GM20431 (cell line): ENCODE measurements at regions not wholly inside any gene's neighbourhood (a gene's known extent, or its start where the extent isn't known, plus 50 kb on each side); places are given as distances from the start of the nearest gene placed in this dataset.
"Not testable (repeated sequence)": the region's sequence is repeated elsewhere in the genome, so short reads cannot be mapped to it uniquely, and the experiment has no call there.

Source experiments
- in situ Hi-C: fragments of 300-500 bp; cut with MseI, MboI; formaldehyde crosslinking; loops from one replicate; pipeline ENCODE4 v1.15.0; 2020; ENCODE audit warnings: low sequenced_read_pairs; ENCODE audit not compliant: unreplicated experiment

GRCh38 chr2:82395531-82395930 lies 2063.5 kb downstream of the SUCLG1 start:
- in situ Hi-C loops: no loop called here

GRCh38 chr2:82391386-82391785 lies 2067.7 kb downstream of the SUCLG1 start:
- in situ Hi-C loops: no loop called here

- in situ Hi-C loops: no loop called here
Observed at GRCh38 chr2:82355622-82356021, 2051.1 kb upstream of the LRRTM1 start.

GRCh38 chr2:82345910-82346309 lies 2041.4 kb upstream of the LRRTM1 start:
- in situ Hi-C loops: no loop called here

- in situ Hi-C loops: no loop called here
Observed at GRCh38 chr2:82344670-82345069, 2040.1 kb upstream of the LRRTM1 start.

GRCh38 chr2:82342356-82342755 lies 2037.8 kb upstream of the LRRTM1 start:
- in situ Hi-C loops: no loop called here

- in situ Hi-C loops: no loop called here
Observed at GRCh38 chr2:82340578-82341053, 2036.1 kb upstream of the LRRTM1 start.

GRCh38 chr2:82339805-82340204 lies 2035.3 kb upstream of the LRRTM1 start:
- in situ Hi-C loops: no loop called here

- in situ Hi-C loops: no loop called here
Observed at GRCh38 chr2:82333697-82334096, 2029.1 kb upstream of the LRRTM1 start.

GRCh38 chr2:82330155-82330554 lies 2025.6 kb upstream of the LRRTM1 start:
- in situ Hi-C loops: no loop called here

- in situ Hi-C loops: not testable (repeated sequence)
Observed at GRCh38 chr2:82326180-82326767, 2021.7 kb upstream of the LRRTM1 start.

- in situ Hi-C loops: no loop called here
Observed at GRCh38 chr2:82320296-82320695, 2015.7 kb upstream of the LRRTM1 start.

GRCh38 chr2:82317012-82317411 lies 2012.5 kb upstream of the LRRTM1 start:
- in situ Hi-C loops: no loop called here

- in situ Hi-C loops: no loop called here
Observed at GRCh38 chr2:82316586-82316985, 2012.0 kb upstream of the LRRTM1 start.

GRCh38 chr2:82314836-82315472 lies 2010.4 kb upstream of the LRRTM1 start:
- in situ Hi-C loops: no loop called here

GRCh38 chr2:82307511-82307910 lies 2003.0 kb upstream of the LRRTM1 start:
- in situ Hi-C loops: no loop called here

- in situ Hi-C loops: no loop called here
Observed at GRCh38 chr2:82301506-82301905, 1997.0 kb upstream of the LRRTM1 start.

- in situ Hi-C loops: no loop called here
Observed at GRCh38 chr2:82289446-82289845, 1984.9 kb upstream of the LRRTM1 start.

GRCh38 chr2:82283075-82283474 lies 1978.5 kb upstream of the LRRTM1 start:
- in situ Hi-C loops: no loop called here

GRCh38 chr2:82282111-82282882 lies 1977.7 kb upstream of the LRRTM1 start:
- in situ Hi-C loops: no loop called here

GRCh38 chr2:82279367-82279766 lies 1974.8 kb upstream of the LRRTM1 start:
- in situ Hi-C loops: no loop called here
